ENCODE measurements at regions not wholly inside any gene's neighbourhood (a gene's known extent, or its start where the extent isn't known, plus 50 kb on each side); places are given as distances from the start of the nearest gene placed in this dataset.

DNA sequence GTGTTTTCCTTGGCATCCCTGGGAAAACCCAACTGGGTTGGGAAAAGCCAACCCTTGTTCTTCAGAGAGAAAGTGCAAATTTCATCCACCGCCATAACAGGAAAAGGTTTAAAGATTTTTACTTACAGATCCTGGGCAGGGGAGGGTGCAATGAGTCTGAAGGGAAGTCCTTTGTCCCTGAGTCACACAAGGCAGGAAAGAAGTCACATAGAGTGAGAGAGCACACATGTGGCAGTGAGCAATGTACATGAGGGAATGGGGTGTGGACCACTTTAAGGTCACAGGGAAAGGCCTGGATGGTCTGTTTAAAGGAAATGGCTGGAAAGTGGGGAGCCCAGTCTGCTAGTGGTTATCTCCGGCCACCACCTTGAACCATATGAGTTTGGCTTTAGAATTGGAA lies 248.9 kb downstream of the HS3ST1 start:
- no peak for DNase-seq

DNA sequence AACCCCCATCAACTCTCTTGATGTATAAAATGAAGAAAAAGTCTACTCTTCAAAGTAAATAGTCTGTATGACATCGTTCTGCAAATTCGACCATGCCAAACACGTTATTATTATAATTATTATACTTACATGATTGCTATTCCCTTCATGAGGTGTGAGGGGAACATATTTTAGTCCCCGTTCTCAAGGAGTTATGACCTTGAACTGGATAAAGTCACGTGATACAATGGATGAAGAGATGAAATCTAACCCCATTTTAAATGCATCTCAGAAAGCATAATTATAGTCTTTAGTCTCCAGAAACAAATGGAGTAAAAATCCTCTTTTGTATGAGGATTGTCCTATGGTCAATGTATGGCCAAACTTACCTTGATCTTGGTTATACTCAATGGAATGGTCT lies 250.3 kb downstream of the HS3ST1 start:
- no peak for DNase-seq

DNA sequence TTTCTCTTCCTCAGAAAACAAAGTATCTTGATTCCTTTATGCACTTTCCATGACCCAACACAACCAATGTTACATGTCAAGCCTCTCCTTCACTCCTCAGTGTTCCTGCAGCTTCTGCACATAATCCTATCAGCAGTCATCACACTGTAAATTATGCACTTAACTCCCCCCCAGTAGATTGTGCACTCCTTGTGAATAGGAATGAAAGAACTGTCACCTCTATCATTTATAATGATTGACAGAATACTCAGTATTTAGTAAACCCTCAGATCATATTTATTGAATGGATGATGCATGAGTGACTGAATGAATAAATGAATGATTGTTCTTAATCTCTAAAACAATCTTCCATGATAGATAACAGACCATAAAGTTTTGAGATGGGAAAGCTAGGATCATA lies 253.3 kb downstream of the HS3ST1 start:
- DNase-seq, result no peak

DNA sequence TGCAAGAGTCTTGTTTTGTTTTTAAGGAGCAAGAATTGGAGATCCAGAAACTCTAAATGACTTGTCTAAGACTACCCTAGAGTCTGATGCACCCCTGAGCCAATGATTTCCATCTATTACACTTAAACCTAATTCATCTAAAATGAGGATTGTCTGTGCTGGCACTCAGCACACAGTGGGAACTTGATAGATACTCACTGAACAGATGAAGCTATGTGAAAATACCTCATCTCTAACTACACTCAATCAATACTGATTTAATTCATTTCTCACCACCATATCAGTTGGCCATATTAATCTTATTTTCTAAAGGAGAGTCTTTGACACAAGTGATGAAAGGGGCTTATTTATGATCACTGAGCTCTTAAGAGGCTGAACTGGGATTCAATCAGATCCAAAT lies 262.1 kb downstream of the HS3ST1 start:
- DNase-seq, result no peak

DNA sequence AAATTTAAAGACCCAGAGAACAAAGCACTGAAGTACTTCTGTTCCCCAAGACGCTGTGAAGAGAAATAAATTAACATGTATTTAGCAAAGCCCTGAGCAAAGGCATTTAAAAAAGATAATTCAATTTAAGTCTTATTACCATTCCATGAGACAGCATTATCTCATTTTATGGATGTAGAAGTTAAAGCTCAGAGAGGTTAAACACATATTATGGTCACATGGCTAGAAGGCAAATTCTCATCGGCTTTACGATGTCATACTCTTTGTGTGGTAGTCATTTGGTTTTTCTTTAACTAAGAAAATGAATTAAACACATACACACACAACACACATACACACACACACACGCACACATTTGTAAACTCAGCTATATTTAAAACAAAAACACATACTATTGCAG lies 262.7 kb downstream of the HS3ST1 start:
- DNase-seq, result no peak

DNA sequence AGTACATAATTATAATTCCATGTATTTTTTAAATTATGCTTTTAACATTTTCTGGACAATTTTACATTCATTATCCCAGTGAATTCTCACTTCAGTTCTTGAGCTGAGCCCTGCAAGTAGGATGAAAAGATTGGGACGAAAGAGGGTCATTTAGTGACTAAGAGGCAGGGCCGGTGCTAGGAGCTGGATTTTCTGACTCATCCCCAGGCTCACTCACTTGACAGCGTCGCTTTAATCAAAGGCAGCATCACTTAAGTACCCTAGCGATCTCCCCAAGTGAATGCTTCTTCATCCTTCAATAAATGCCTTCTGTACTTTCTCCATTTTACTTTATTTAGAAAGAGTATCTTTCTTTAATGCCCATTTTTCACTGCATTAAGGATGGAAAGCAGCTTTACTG lies 263.6 kb downstream of the HS3ST1 start:
- DNase-seq, result no peak

DNA sequence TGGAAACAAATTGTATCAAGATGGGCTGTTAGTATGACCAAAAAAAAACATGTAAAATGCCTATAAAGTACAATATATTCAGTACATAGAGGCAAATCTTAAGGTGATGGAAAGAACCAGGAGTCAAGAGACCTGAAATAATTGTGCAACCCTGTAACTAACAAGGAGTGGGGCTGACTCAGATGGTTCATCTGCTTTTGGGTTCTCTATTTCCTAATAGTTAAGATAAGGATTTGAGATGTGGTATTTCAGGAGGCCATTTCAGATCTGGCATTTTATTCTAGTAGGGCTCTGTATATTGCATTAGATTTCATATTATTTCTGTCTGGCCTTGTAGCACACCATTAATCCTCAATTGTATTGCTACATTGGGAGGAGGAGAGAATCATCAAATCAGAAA lies 268.4 kb downstream of the HS3ST1 start:
- DNase-seq, result no peak

GRCh38 chr4:11158971-11159370 lies 269.7 kb downstream of the HS3ST1 start:
- DNase-seq, result no peak

- peak; percentile 31 for DNase-seq
Observed at GRCh38 chr4:11155208-11155867, 273.4 kb downstream of the HS3ST1 start.

DNA sequence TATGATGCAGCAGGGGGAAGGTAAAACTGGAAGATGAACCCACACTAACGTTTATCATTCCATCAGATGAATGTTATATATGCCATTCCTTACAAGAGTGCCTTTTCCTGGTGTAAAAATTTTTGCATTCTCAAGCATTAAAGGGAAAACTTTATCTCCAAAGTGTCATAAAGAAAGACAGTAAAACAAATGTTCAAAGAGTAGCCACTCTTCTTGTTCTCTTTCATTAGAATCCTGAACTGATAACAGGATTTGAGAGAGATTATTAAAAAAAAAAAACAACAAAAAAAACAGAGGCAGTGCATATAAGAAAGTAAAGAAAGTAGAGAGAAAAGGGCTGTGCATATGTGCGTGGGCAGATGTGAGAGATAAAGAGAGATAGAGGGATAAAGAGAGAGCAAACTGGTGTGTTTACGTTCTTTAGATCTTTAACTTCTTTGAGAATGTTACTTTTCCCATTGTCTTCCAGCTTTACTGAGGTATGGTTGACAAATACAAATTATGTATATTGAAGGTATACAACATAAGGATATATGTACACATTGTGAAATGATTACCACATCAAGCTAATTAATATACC lies 275.4 kb downstream of the HS3ST1 start:
- DNase-seq, result no peak

DNA sequence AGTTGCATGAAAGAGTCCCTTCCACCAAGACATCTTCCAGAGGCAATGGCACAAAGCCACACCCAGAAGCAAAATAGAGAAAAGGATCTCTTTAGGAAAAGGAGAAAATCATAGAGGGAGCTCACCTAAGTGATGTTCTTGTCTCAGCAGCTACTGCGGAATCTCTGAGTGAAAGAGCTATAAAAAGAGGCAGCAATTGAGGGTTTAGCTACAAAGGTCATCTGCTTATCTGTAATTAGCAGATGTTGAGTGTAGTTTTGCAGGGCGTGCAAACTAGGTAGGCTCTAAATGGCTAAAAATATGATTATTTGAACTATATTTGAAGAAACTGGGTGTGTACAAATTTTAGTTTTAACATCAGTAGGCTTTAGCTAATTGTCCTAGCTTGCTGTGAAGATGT lies 276.0 kb downstream of the HS3ST1 start:
- no peak for DNase-seq

- no peak for DNase-seq
Observed at GRCh38 chr4:11151500-11151899, 277.2 kb downstream of the HS3ST1 start.

GRCh38 chr4:11149612-11150259 lies 279.0 kb downstream of the HS3ST1 start:
- no peak for DNase-seq

GRCh38 chr4:11139871-11140270 lies 288.8 kb downstream of the HS3ST1 start:
- no peak for DNase-seq

DNA sequence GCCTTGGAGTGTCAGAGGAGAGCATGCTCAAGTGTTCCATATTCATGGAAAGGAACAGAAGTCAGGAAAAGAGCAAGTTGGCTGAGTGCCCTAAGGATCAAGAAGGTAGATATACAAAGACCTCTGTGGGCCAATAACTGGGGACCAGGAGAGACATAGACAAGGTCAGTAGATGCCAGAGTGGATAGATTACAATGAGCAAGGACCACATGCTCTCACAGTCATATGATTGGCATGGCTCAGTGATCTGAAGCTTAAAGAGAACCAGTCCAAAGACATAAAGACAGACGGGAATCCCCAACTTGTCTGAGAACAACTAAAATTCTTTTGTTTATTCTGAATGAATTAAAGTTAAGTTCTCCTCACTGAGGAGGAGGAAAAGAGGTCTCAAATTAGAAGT lies 289.7 kb downstream of the HS3ST1 start:
- no peak for DNase-seq

GRCh38 chr4:11134705-11135104 lies 294.0 kb downstream of the HS3ST1 start:
- no peak for DNase-seq

- no peak for DNase-seq
Observed at GRCh38 chr4:11133868-11134267, 294.8 kb downstream of the HS3ST1 start.

GRCh38 chr4:11132478-11132877 lies 296.2 kb downstream of the HS3ST1 start:
- DNase-seq, result no peak

DNA sequence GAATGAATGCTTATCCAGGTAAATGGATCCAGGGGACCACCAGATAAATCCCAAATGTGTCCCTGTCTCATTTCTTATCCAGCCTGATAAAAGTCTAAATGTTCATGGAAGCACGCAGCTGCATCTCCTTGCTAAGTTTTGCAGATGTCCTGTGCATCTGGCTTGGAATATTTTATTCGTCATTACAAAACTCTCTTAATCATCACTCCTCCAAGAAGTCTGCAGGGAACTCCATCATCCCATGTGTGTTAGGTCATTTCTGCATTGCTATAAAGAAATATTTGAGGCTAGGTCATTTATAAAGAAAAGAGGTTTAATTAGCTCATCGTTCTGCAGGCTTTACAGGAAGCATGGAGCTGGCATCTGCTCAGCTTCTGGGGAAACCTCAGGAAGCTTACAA lies 297.2 kb downstream of the HS3ST1 start:
- no peak for DNase-seq

- no peak for DNase-seq
Observed at GRCh38 chr4:11130195-11130970, 298.3 kb downstream of the HS3ST1 start.

- no peak for DNase-seq
Observed at GRCh38 chr4:11120435-11120834, 308.3 kb downstream of the HS3ST1 start.

DNA sequence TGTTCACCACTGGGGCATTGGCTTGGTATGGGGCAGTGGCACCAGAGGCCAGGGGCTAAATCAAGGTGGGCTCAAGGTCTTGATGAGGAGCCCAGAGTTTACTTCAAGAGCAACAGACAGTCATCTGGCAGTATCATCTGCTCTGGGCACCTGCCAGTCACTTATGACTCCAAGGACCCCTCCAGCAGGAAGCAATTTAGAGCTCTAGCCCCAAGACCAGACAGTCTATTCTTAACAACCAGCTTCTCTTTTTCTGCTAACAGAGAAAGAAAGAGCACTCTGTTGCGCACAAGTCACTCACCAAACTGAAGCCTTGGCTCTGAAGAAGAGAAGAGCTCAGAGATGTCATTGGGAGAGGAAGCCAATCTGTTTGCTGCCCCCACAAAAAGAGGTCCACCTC lies 309.2 kb downstream of the HS3ST1 start:
- DNase-seq, result no peak

- no peak for DNase-seq
Observed at GRCh38 chr4:11118513-11118912, 310.2 kb downstream of the HS3ST1 start.

- no peak for DNase-seq
Observed at GRCh38 chr4:11116940-11117339, 311.8 kb downstream of the HS3ST1 start.

Data from NCI-H2171 treated with DMSO at 0.1 percent for 48 hours (cell line).